Left lung (tissue), 4 donors: ENCODE measurements at regions not wholly inside any gene's neighbourhood (a gene's known extent, or its start where the extent isn't known, plus 50 kb on each side); places are given as distances from the start of the nearest gene placed in this dataset.

ENCODE experiments used
- ATAC-seq: fragments of 200-7000 bp; cut with Tn5 transposase; one replicate; pipeline ENCODE4 v1.9.1; 2020; ENCODE audit warnings: moderate library complexity
- DNase-seq, 4 donors: peaks; one replicate each; pipeline ENCODE4 v3.0.0-alpha.2; 2013 to 2020
- H3K27ac ChIP-seq, 2 donors: fragments of 200-600 bp; sonication (generic) in 1 of 2; one replicate each; pipeline versions ENCODE4 v1.5.0 to v1.8.0; 2020 to 2021
- H3K27me3 ChIP-seq, 2 donors: fragments of 200-600 bp; sonication (generic) in 1 of 2; one replicate each; pipeline versions ENCODE4 v1.5.0 to v1.8.0; 2020 to 2021
- H3K36me3 ChIP-seq, 2 donors: fragments of 200-600 bp; sonication (generic) in 1 of 2; one replicate each; pipeline versions ENCODE4 v1.5.0 to v1.8.0; 2020 to 2021
- H3K4me1 ChIP-seq, 2 donors: fragments of 200-600 bp; one replicate each; pipeline ENCODE4 v1.8.0; 2021
- H3K4me3 ChIP-seq, 2 donors: fragments of 200-600 bp; sonication (generic) in 1 of 2; one replicate each; pipeline versions ENCODE4 v1.5.0 to v1.8.0; 2020 to 2021; ENCODE audit warnings: mild to moderate bottlenecking in 1 of 2
- H3K9me3 ChIP-seq, 2 donors: fragments of 200-600 bp; sonication (generic) in 1 of 2; one replicate each; pipeline versions ENCODE4 v1.5.0 to v1.8.0; 2020 to 2021
- CTCF ChIP-seq, 2 donors: fragments of 200-600 bp; sonication (generic) in 1 of 2; IDR thresholded peaks; one replicate each; pipeline versions ENCODE4 v1.5.0 to v1.8.0; 2021; ENCODE audit warnings: antibody characterized with exemption in 2 of 2
- intact Hi-C, 2 donors: fragments of 100-400 bp; cut with DNase I; formaldehyde crosslinking; loops; one replicate each; pipeline versions ENCODE4 v1.11.2 to v1.14.2; 2022
- donor health status: DM: no; HTN: yes; CAD: no.
- donor health status: DM: no; HTN: no; CAD: no.

- Histone ChIP-seq H3K9me3 (no peaks in the 10 kb centered on the region), H3K36me3 (no peaks in the 10 kb centered on the region), H3K4me1 (no peaks in the 10 kb centered on the region), H3K4me3 (no peak overlapping the region), H3K27me3 (peaks cover 0 to 5% of the 10 kb centered on the region in 2 donors), H3K27ac (no peak overlapping the region)
- ATAC-seq = no peak
- TF ChIP-seq CTCF (IDR thresholded peaks at IDR 0.05) = no peak
- intact Hi-C loops = no loop called here
- DNase-seq = no peak
Measured at GRCh38 chr1:165052431-165052830, 304.1 kb downstream of the LMX1A start.

- intact Hi-C loops = no loop called here
- TF ChIP-seq CTCF (IDR thresholded peaks at IDR 0.05) = no peak
- Histone ChIP-seq H3K27me3 (no peaks in the 10 kb centered on the region), H3K9me3 (no peaks in the 10 kb centered on the region), H3K27ac (no peak overlapping the region), H3K4me1 (no peaks in the 10 kb centered on the region), H3K4me3 (no peak overlapping the region), H3K36me3 (no peaks in the 10 kb centered on the region)
- DNase-seq (no peak), ATAC-seq (no peak)
Measured at GRCh38 chr1:165050246-165050645, 306.3 kb downstream of the LMX1A start.

GRCh38 chr1:165047994-165048393 is 308.5 kb downstream of the LMX1A start:
- DNase-seq (no peak), ATAC-seq (no peak)
- Histone ChIP-seq H3K27me3 (no peaks in the 10 kb centered on the region), H3K27ac (no peak overlapping the region), H3K36me3 (no peaks in the 10 kb centered on the region), H3K9me3 (no peaks in the 10 kb centered on the region), H3K4me3 (no peak overlapping the region), H3K4me1 (no peaks in the 10 kb centered on the region)
- intact Hi-C loops = no loop called here
- TF ChIP-seq CTCF (IDR thresholded peaks at IDR 0.05) = no peak

GRCh38 chr1:165045902-165046301 is 310.6 kb downstream of the LMX1A start:
- Histone ChIP-seq H3K27me3 (no peaks in the 10 kb centered on the region), H3K9me3 (no peaks in the 10 kb centered on the region), H3K4me1 (no peaks in the 10 kb centered on the region), H3K36me3 (no peaks in the 10 kb centered on the region), H3K4me3 (no peak overlapping the region), H3K27ac (no peak overlapping the region)
- no peak for TF ChIP-seq CTCF (IDR thresholded peaks at IDR 0.05)
- no peak for DNase-seq
- intact Hi-C loops = no loop called here
- ATAC-seq = no peak

GRCh38 chr1:165040641-165041040 is 315.9 kb downstream of the LMX1A start:
- no peak for ATAC-seq
- Histone ChIP-seq H3K27ac (no peak overlapping the region), H3K27me3 (no peaks in the 10 kb centered on the region), H3K36me3 (no peaks in the 10 kb centered on the region), H3K4me1 (no peaks in the 10 kb centered on the region), H3K9me3 (no peaks in the 10 kb centered on the region), H3K4me3 (no peak overlapping the region)
- intact Hi-C loops = no loop called here
- DNase-seq = no peak
- no peak for TF ChIP-seq CTCF (IDR thresholded peaks at IDR 0.05)
